ENCODE measurements at regions not wholly inside any gene's neighbourhood (a gene's known extent, or its start where the extent isn't known, plus 50 kb on each side); places are given as distances from the start of the nearest gene placed in this dataset.
A peak's percentile ranks its signal among the peaks of the same experiment; 100 is the strongest.

DNA sequence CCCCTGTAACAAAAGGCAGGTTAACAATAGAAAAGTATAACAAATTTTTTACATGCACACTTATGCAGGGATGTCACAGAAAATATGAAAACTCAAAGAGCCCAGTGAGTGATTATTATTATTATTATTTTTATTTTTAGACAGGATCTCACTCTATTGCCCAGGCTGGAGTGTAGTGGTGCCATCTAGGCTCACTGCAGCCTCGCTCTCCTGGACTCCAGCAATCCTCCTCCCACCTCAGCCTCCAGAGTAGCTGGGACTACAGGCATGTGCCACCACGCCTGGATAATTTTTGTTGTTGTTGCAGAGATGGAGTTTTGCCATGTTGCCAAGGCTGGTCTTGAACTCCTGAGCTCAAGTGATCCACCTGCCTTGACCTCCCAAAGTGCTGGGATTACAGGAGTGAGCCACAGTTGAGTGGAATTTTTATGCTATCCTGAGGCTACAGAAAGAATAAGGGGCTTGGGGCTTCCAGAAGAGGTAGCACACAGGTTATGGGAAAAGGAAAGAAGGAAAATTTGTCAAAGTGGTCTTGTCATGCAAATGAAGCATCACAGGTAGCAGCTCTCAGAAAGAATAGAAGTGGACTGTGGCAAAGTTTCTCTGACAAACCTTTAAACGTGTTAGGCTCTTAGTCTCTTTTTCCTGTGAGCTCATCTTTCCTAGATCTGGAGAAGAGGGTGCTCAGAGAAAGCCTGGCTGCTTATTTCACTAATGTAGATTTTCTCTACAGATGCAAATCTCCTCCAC is 87.7 kb upstream of the LSM14A start:
- no peaks in the 10 kb centered on the region for H3K27me3 Mint-ChIP-seq (ENCODE audit: insufficient read depth, unreplicated experiment)
- H3K36me3 Mint-ChIP-seq (ENCODE audit: insufficient read depth, unreplicated experiment): no peaks in the 10 kb centered on the region
- Histone ChIP-seq H3K4me1 (peaks cover 9% of the 10 kb centered on the region; the same call in 1 of the 2 replicates), H3K36me3 (ENCODE audit: control insufficient read depth, insufficient read depth, low read length) (no peaks in the 10 kb centered on the region), H3K9me3 (no peaks in the 10 kb centered on the region; the same call in 1 of the 2 replicates), H3K27me3 (replicated peaks; ENCODE audit: control insufficient read depth, insufficient read depth, low read length) (no peaks in the 10 kb centered on the region), H3K4me3 (ENCODE audit: low read depth, low read length) (no peak overlapping the region)
- H3K4me3 Mint-ChIP-seq (ENCODE audit: unreplicated experiment): no peak overlapping the region
- H3K4me1 Mint-ChIP-seq (ENCODE audit: low read depth, unreplicated experiment): no peaks in the 10 kb centered on the region
- no peak overlapping the region for H3K27ac Mint-ChIP-seq (ENCODE audit: unreplicated experiment)
- DNase-seq: no peak
- no peak for TF ChIP-seq CTCF (IDR thresholded peaks at IDR 0.05; ENCODE audit: insufficient read depth in 1 of 2, low read depth in 1 of 2, low read length in 1 of 2, severe bottlenecking in 1 of 2, unreplicated experiment in 1 of 2)
- no peaks in the 10 kb centered on the region for H3K9me3 Mint-ChIP-seq (ENCODE audit: unreplicated experiment)
- BruUV-seq (replicated peaks): no TSS peak
- POLR2A ChIA-PET: no interaction called here
- CTCF ChIA-PET: interaction anchor here (0.9 to 1.2 kb wide), 2 partner anchors 306 to 307 kb away, joined by 3 read pairs; no protein-coding TSS in a partner anchor
- intact Hi-C loops (cut with micrococcal nuclease; ENCODE audit: unreplicated experiment): no loop called here

DNA sequence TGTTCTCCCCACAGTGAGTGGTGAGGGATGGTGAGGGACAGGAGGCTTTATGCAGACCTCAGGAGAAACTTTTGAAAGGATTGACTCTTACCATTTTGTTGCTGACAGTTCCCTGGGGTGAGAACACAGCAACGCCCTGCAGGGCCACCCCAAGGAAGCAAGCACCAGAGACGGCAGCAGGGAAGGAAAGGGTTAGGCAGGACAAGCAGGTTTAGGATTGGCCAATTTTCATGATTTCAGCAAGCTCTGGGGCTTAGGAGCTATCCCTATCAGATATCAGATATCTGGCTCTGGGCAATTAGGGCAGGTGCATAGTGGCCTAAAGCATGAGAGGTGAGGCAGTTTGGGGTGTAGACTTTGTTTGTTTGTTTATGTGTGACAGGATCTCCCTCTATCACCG is 87.0 kb upstream of the LSM14A start:
- no TSS peak for BruUV-seq (replicated peaks)
- Histone ChIP-seq H3K36me3 (ENCODE audit: control insufficient read depth, insufficient read depth, low read length) (no peaks in the 10 kb centered on the region), H3K4me1 (peaks cover 16% of the 10 kb centered on the region; the same call in 1 of the 2 replicates), H3K27me3 (replicated peaks; ENCODE audit: control insufficient read depth, insufficient read depth, low read length) (no peaks in the 10 kb centered on the region), H3K4me3 (ENCODE audit: low read depth, low read length) (no peak overlapping the region), H3K9me3 (no peaks in the 10 kb centered on the region; the same call in 1 of the 2 replicates)
- CTCF ChIA-PET: interaction anchor here (0.9 to 1.2 kb wide), 2 partner anchors 306 to 308 kb away, joined by 3 read pairs; no protein-coding TSS in a partner anchor
- intact Hi-C loops (cut with micrococcal nuclease; ENCODE audit: unreplicated experiment): no loop called here
- Mint-ChIP-seq H3K4me3 (ENCODE audit: unreplicated experiment) (no peak overlapping the region), H3K36me3 (ENCODE audit: insufficient read depth, unreplicated experiment) (no peaks in the 10 kb centered on the region), H3K27me3 (ENCODE audit: insufficient read depth, unreplicated experiment) (no peaks in the 10 kb centered on the region), H3K27ac (ENCODE audit: unreplicated experiment) (no peak overlapping the region), H3K9me3 (ENCODE audit: unreplicated experiment) (no peaks in the 10 kb centered on the region), H3K4me1 (ENCODE audit: low read depth, unreplicated experiment) (no peaks in the 10 kb centered on the region)
- peak in 1 of 2 experiments; percentile 8 for DNase-seq
- no peak for TF ChIP-seq CTCF (IDR thresholded peaks at IDR 0.05; ENCODE audit: insufficient read depth in 1 of 2, low read depth in 1 of 2, low read length in 1 of 2, severe bottlenecking in 1 of 2, unreplicated experiment in 1 of 2)
- POLR2A ChIA-PET: no interaction called here

- H3K4me1 ChIP-seq: peaks cover 16% of the 10 kb centered on the region; the same call in 1 of the 2 replicates
- H3K9me3 Mint-ChIP-seq (ENCODE audit: unreplicated experiment): no peaks in the 10 kb centered on the region
- no peak overlapping the region for H3K4me3 Mint-ChIP-seq (ENCODE audit: unreplicated experiment)
- no peaks in the 10 kb centered on the region for H3K9me3 ChIP-seq
- intact Hi-C loops (cut with micrococcal nuclease; ENCODE audit: unreplicated experiment): no loop called here
- no peak overlapping the region for H3K27ac Mint-ChIP-seq (ENCODE audit: unreplicated experiment)
- H3K27me3 ChIP-seq (replicated peaks; ENCODE audit: control insufficient read depth, insufficient read depth, low read length): no peaks in the 10 kb centered on the region
- no peaks in the 10 kb centered on the region for H3K4me1 Mint-ChIP-seq (ENCODE audit: low read depth, unreplicated experiment)
- no peak for TF ChIP-seq CTCF (IDR thresholded peaks at IDR 0.05; ENCODE audit: insufficient read depth in 1 of 2, low read depth in 1 of 2, low read length in 1 of 2, severe bottlenecking in 1 of 2, unreplicated experiment in 1 of 2)
- ChIA-PET CTCF (no interaction called here), POLR2A (no interaction called here)
- DNase-seq: no peak
- no TSS peak for BruUV-seq (replicated peaks)
- H3K36me3 Mint-ChIP-seq (ENCODE audit: insufficient read depth, unreplicated experiment): no peaks in the 10 kb centered on the region
- H3K27me3 Mint-ChIP-seq (ENCODE audit: insufficient read depth, unreplicated experiment): peaks cover 4% of the 10 kb centered on the region
- H3K4me3 ChIP-seq (ENCODE audit: low read depth, low read length): no peak overlapping the region
- H3K36me3 ChIP-seq (ENCODE audit: control insufficient read depth, insufficient read depth, low read length): no peaks in the 10 kb centered on the region
Observed at GRCh38 chr19:34088292-34088691, 84.0 kb upstream of the LSM14A start.

Measured in Caco-2 (cell line).